BLaER1 treated with 17β-estradiol and CSF1 and Interleukin-3, amounts not matched to agents 10 nM and 100 nM (cell line): ENCODE measurements at regions not wholly inside any gene's neighbourhood (a gene's known extent, or its start where the extent isn't known, plus 50 kb on each side); places are given as distances from the start of the nearest gene placed in this dataset.
A peak's percentile ranks its signal among the peaks of the same experiment; 100 is the strongest.

Experiments
- H3K27ac ChIP-seq, 11 experiments: shearing (Covaris generic); formaldehyde crosslinking; 2 replicates each; pipeline ENCODE4 v1.8.1; 2022
- H3K27me3 ChIP-seq, 11 experiments: shearing (Covaris generic); formaldehyde crosslinking; 2 replicates each; pipeline ENCODE4 v1.8.1; 2022
- H3K36me3 ChIP-seq, 11 experiments: shearing (Covaris generic); formaldehyde crosslinking; 2 replicates each; pipeline ENCODE4 v1.8.1; 2022
- H3K4me1 ChIP-seq, 10 experiments: shearing (Covaris generic); formaldehyde crosslinking; 2 replicates each; pipeline ENCODE4 v1.8.1; 2022
- H3K4me2 ChIP-seq, 11 experiments: shearing (Covaris generic); formaldehyde crosslinking; 2 replicates each; pipeline ENCODE4 v1.8.1; 2022
- H3K4me3 ChIP-seq, 10 experiments: shearing (Covaris generic); formaldehyde crosslinking; 2 replicates each; pipeline ENCODE4 v1.8.1; 2022
- H3K9ac ChIP-seq, 11 experiments: shearing (Covaris generic); formaldehyde crosslinking; 2 replicates each; pipeline ENCODE4 v1.8.1; 2022
- H3K9me3 ChIP-seq, 11 experiments: shearing (Covaris generic); formaldehyde crosslinking; replicated peaks in 1 of 11; 2 replicates each; pipeline ENCODE4 v1.8.1; 2022
- H4K20me1 ChIP-seq, 11 experiments: shearing (Covaris generic); formaldehyde crosslinking; 2 replicates each; pipeline ENCODE4 v1.8.1; 2022
- Cebpa-rat ChIP-seq, 11 experiments: shearing (Covaris generic); IDR thresholded peaks; 2 replicates each; pipeline ENCODE4 v1.8.1; 2022

DNA sequence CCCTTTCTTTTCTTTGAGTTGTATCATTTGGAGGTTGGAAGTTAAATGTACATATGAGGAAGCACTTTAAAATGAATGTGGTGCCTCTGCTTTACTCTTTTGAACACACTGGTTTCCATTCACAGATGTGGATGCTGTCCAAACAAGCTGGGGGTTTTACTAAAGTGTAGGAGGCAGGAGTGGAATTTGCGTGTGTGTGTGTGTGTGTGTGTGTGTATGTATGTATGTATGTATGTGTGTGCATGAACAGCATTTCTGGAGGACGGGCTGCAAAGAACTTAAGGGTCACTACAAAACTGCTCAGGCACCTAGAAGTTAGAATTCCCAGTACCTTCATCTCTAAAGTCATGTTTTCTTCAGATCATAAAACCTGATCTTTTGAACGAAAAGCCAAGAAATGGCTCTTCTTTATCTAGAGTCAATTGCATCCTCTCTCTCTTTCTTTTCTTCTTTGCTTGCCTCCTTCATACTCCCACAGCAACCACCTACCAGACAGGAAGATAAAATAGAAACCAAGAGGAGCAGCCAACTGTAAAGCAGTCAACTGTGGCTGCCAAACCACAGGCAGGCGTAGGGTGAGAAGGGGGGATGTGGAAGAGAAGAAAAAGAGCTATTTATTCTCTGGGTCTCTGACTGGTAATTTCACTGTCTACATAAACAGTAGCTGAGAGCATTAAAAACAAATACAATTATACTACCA, 177.0 kb upstream of the RASGEF1B start:
- H3K4me3 ChIP-seq: peak overlapping the region in 7 of 10 experiments; percentile 10 to 40 (median 27); a peak in 9 of 20 replicates
- H3K9me3 ChIP-seq: peaks cover 17 to 21% (median 19%) of the 10 kb centered on the region in 11 experiments
- H3K36me3 ChIP-seq: no peaks in the 10 kb centered on the region
- TF ChIP-seq Cebpa-rat (IDR thresholded peaks at IDR 0.05): no peak
- H3K4me2 ChIP-seq: peak overlapping the region; percentile 63 to 86 (median 80)
- H3K27me3 ChIP-seq: no peaks in the 10 kb centered on the region
- no peaks in the 10 kb centered on the region for H4K20me1 ChIP-seq
- peak overlapping the region in 8 of 11 experiments; percentile 49 to 72 (median 58); a peak in 16 of 22 replicates for H3K9ac ChIP-seq
- peak overlapping the region in 9 of 11 experiments; percentile 33 to 84 (median 75); a peak in 18 of 22 replicates for H3K27ac ChIP-seq
- peaks cover 43 to 72% (median 57%) of the 10 kb centered on the region in 10 experiments for H3K4me1 ChIP-seq

DNA sequence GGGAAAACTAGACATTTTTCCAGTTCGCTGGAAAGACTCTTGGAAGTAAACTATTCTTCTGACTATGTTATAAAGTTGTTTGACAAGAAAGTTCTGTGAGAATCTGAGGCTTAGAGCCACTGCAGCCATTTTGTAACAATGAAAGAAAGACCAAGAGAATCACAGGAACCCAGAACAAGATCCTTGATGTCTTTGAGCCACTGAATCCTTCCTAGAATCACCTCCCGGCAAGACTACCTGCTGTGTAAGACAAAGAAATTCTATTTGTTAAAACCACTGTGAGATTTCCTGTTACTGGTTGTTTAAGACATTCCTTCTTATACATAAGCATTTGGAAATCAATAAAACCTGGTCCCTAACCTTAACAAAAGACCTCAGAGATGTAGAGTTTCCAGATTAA, 175.7 kb upstream of the RASGEF1B start:
- Histone ChIP-seq H3K9me3 (peaks cover 17 to 27% (median 21%) of the 10 kb centered on the region in 11 experiments), H3K9ac (no peak overlapping the region), H3K4me2 (peak overlapping the region in 8 of 11 experiments; percentile 10 to 86 (median 80); a peak in 15 of 22 replicates), H3K4me1 (peaks cover 38 to 66% (median 55%) of the 10 kb centered on the region in 10 experiments), H3K27ac (peak overlapping the region in 6 of 11 experiments; percentile 4 to 84 (median 78); a peak in 11 of 22 replicates), H3K4me3 (no peak overlapping the region), H3K27me3 (no peaks in the 10 kb centered on the region), H4K20me1 (no peaks in the 10 kb centered on the region), H3K36me3 (no peaks in the 10 kb centered on the region)
- no peak for TF ChIP-seq Cebpa-rat (IDR thresholded peaks at IDR 0.05)

DNA sequence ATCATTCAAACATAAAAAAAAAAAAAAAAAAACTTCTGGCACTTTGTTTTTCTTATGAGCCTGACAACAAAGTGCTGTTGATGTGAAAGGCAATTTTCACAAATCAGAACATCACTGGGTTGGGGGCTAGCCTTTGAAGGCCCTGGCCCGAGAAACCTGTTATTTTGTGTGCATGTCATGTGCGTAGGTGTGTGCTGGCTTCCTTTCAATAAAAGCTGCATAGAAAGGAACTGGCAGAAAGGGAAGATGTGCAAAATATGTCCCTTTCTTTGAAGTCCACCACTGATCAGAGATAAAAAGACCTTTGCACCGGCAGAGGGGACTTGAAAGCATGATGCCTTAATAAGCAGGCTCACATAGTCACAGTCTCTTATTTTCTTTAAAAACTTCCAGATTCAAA, 170.8 kb upstream of the RASGEF1B start:
- no peak overlapping the region for H3K9ac ChIP-seq
- H4K20me1 ChIP-seq: no peaks in the 10 kb centered on the region
- peaks cover 0 to 22% (median 8%) of the 10 kb centered on the region in 10 experiments; a peak in 15 of 20 replicates for H3K4me1 ChIP-seq
- H3K27ac ChIP-seq: no peak overlapping the region
- no peaks in the 10 kb centered on the region for H3K27me3 ChIP-seq
- TF ChIP-seq Cebpa-rat (IDR thresholded peaks at IDR 0.05): no peak
- no peaks in the 10 kb centered on the region for H3K36me3 ChIP-seq
- H3K4me3 ChIP-seq: no peak overlapping the region
- H3K9me3 ChIP-seq: peaks cover 17 to 27% (median 21%) of the 10 kb centered on the region in 11 experiments
- no peak overlapping the region for H3K4me2 ChIP-seq

DNA sequence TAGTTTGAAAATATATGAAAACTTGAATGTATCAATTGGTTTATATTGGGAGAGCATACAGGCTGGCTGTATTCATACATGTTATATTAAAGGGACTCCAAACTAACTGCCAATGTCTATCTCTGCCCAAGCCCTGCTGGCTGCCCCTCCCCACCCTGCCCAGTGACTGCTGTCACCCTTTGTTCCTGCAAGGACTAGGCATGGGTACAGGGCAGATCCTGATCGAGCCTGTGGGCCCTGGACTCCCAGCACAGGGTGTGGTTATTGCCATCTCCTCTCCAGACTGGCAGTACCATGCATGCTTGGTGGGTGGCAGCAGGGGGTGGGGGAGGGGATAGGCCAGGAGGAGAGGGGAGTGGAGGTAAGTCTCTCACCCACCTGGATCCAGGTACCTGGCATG, 167.5 kb upstream of the RASGEF1B start:
- Histone ChIP-seq H3K4me2 (no peak overlapping the region), H3K27ac (no peak overlapping the region), H3K4me3 (no peak overlapping the region), H3K4me1 (peaks cover 8 to 27% (median 19%) of the 10 kb centered on the region in 10 experiments), H3K27me3 (no peaks in the 10 kb centered on the region), H4K20me1 (no peaks in the 10 kb centered on the region), H3K9ac (no peak overlapping the region), H3K36me3 (no peaks in the 10 kb centered on the region), H3K9me3 (peaks cover 3 to 13% (median 8%) of the 10 kb centered on the region in 11 experiments; a peak in 21 of 22 replicates)
- TF ChIP-seq Cebpa-rat (IDR thresholded peaks at IDR 0.05): no peak

DNA sequence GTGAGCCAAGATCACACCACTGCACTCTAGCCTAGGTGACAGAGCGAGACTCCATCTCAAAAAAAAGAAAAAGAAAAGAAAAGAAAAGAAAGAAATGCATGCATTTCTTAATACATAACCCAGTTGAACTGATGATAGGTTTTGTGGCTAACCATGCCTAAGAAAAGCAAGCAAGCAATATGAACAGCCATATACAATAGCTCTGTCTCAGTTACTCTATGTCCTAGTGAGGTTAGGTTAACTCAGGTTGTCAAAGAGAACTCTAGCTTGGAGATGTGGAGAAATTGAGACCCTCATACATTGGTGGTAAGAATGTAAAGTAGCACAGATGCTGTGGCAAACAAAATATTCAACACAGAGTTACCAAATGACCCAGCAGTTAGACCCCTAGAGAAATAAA, 167.0 kb upstream of the RASGEF1B start:
- Histone ChIP-seq H3K27ac (no peak overlapping the region), H3K4me1 (peaks cover 8 to 30% (median 19%) of the 10 kb centered on the region in 10 experiments), H3K4me3 (no peak overlapping the region), H4K20me1 (no peaks in the 10 kb centered on the region), H3K4me2 (peak overlapping the region in 1 of 11 experiments; percentile 1; a peak in 1 of 22 replicates), H3K27me3 (no peaks in the 10 kb centered on the region), H3K9me3 (peaks cover 0 to 8% (median 3%) of the 10 kb centered on the region in 11 experiments; a peak in 9 of 22 replicates), H3K36me3 (no peaks in the 10 kb centered on the region), H3K9ac (no peak overlapping the region)
- TF ChIP-seq Cebpa-rat (IDR thresholded peaks at IDR 0.05): no peak

DNA sequence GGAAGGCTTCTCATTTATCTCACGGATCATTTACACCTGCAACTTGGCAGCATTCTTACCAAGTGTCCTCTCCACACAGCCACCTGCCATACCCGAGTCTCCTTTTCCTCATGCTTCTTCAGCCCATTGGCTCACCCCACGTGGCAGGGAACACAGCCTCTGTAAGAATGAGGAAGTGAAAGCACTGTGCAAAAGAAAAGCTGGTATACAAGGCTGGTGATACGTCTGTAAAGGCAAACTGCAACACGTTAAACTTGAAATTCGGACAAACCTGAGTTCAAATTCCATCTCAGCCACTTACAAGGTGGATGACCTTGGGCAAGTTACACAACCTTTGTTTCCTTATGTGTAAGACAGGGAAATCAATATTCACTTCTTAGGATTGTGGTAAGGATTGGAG, 164.0 kb upstream of the RASGEF1B start:
- Histone ChIP-seq H3K9ac (peak overlapping the region in 1 of 11 experiments; percentile 9; a peak in 1 of 22 replicates), H3K27ac (peak overlapping the region in 5 of 11 experiments; percentile 4 to 36 (median 18); a peak in 5 of 22 replicates), H3K4me1 (peaks cover 23 to 48% (median 37%) of the 10 kb centered on the region in 10 experiments), H3K4me2 (peak overlapping the region; percentile 32 to 72 (median 51); a peak in 21 of 22 replicates), H3K36me3 (no peaks in the 10 kb centered on the region), H3K27me3 (no peaks in the 10 kb centered on the region), H3K4me3 (no peak overlapping the region), H4K20me1 (no peaks in the 10 kb centered on the region), H3K9me3 (peaks cover 0 to under 1% (median 0%) of the 10 kb centered on the region in 11 experiments; a peak in 1 of 22 replicates)
- no peak for TF ChIP-seq Cebpa-rat (IDR thresholded peaks at IDR 0.05)

DNA sequence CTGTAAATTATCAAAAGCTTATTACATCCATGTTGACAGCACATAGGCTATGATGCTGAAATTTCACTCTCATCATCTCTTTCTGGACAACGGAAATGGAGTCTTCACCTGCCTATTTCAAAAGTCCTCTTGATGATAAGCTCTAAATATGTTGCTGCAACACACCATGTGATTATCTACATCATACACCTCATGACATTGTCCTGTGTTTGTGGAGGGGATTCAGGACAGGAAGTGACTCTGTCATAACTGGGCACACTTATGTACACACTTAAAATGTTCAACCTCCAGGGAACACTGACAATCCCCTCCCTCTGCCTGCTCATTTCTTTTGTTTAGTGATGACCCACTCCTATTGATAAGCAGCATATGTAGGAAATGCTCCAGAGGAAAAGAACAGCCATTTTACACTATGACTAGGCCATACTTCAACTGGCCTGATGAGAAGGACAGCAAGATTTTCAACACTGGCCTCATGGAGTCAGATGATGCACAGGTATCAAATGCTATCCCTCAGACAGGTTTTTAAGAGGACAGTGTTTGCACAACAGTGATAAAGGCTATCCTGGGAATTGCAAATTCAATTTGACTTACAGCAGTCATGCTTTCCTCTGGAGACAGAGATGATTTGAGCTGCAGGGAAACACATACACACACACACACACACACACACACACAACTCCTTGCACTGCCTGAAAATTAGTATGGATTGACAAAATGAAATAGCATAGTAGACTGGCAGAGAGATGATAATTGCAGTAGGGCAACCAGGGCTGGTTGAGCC, 163.3 kb upstream of the RASGEF1B start:
- peaks cover 23 to 48% (median 37%) of the 10 kb centered on the region in 10 experiments for H3K4me1 ChIP-seq
- no peak overlapping the region for H3K27ac ChIP-seq
- H3K27me3 ChIP-seq: no peaks in the 10 kb centered on the region
- TF ChIP-seq Cebpa-rat (IDR thresholded peaks at IDR 0.05): no peak
- H4K20me1 ChIP-seq: no peaks in the 10 kb centered on the region
- no peak overlapping the region for H3K9ac ChIP-seq
- H3K9me3 ChIP-seq: peaks cover 0 to 4% (median 0%) of the 10 kb centered on the region in 11 experiments; a peak in 1 of 22 replicates
- H3K36me3 ChIP-seq: no peaks in the 10 kb centered on the region
- H3K4me2 ChIP-seq: peak overlapping the region in 3 of 11 experiments; percentile 59 to 72 (median 71); a peak in 8 of 22 replicates
- H3K4me3 ChIP-seq: no peak overlapping the region

DNA sequence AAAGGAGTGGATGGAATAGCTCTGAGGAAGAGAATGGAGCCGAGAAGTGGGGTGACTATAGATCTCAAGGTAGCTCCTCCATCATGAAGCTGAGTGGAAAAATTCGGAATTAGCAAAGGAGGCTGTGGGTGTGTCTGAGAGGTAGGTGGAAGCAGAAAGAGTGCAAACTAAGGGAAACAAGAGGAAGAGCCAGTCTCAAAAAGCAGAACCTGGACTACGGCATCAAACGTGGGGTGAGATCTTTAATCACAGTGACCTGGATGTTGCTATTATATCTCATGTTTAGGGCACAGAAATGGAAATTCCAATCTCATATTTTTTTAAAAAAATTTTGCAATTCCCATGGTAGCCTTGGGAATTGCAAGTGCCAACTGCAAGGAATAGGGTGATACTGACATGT, 162.5 kb upstream of the RASGEF1B start:
- no peaks in the 10 kb centered on the region for H4K20me1 ChIP-seq
- TF ChIP-seq Cebpa-rat (IDR thresholded peaks at IDR 0.05): no peak
- peaks cover 0 to 4% (median 0%) of the 10 kb centered on the region in 11 experiments; a peak in 1 of 22 replicates for H3K9me3 ChIP-seq
- no peaks in the 10 kb centered on the region for H3K36me3 ChIP-seq
- peak overlapping the region in 2 of 11 experiments; percentile 71 to 72; a peak in 4 of 22 replicates for H3K4me2 ChIP-seq
- no peak overlapping the region for H3K4me3 ChIP-seq
- H3K4me1 ChIP-seq: peaks cover 23 to 48% (median 37%) of the 10 kb centered on the region in 10 experiments
- no peak overlapping the region for H3K27ac ChIP-seq
- H3K9ac ChIP-seq: no peak overlapping the region
- no peaks in the 10 kb centered on the region for H3K27me3 ChIP-seq
